Renal pelvis (tissue), 1 donor: ENCODE measurements at regions not wholly inside any gene's neighbourhood (a gene's known extent, or its start where the extent isn't known, plus 50 kb on each side); places are given as distances from the start of the nearest gene placed in this dataset.
"Not testable (repeated sequence)": the region's sequence is repeated elsewhere in the genome, so short reads cannot be mapped to it uniquely, and the experiment has no call there.

ENCODE experiments used
- DNase-seq: peaks from one replicate; pipeline ENCODE4 v3.0.0-alpha.2; 2013

GRCh38 chr7:82701949-82702348, 258.4 kb upstream of the CACNA2D1 start:
- no peak for DNase-seq

GRCh38 chr7:82700741-82701140, 257.2 kb upstream of the CACNA2D1 start:
- no peak for DNase-seq

GRCh38 chr7:82699773-82700186, 256.2 kb upstream of the CACNA2D1 start:
- no peak for DNase-seq

- no peak for DNase-seq
Measured at GRCh38 chr7:82697897-82698296, 254.3 kb upstream of the CACNA2D1 start.

- DNase-seq, result no peak
Measured at GRCh38 chr7:82696631-82697030, 253.1 kb upstream of the CACNA2D1 start.

GRCh38 chr7:82694022-82694421, 250.4 kb upstream of the CACNA2D1 start:
- DNase-seq, result no peak

- DNase-seq, result no peak
Measured at GRCh38 chr7:82690929-82691328, 247.4 kb upstream of the CACNA2D1 start.

GRCh38 chr7:82685214-82685613, 241.6 kb upstream of the CACNA2D1 start:
- no peak for DNase-seq

- DNase-seq, result no peak
Measured at GRCh38 chr7:82678716-82679115, 235.1 kb upstream of the CACNA2D1 start.

GRCh38 chr7:82678259-82678658, 234.7 kb upstream of the CACNA2D1 start:
- no peak for DNase-seq

GRCh38 chr7:82677493-82677892, 233.9 kb upstream of the CACNA2D1 start:
- no peak for DNase-seq

- DNase-seq, result no peak
Measured at GRCh38 chr7:82676777-82677463, 233.3 kb upstream of the CACNA2D1 start.

GRCh38 chr7:82675396-82675795, 231.8 kb upstream of the CACNA2D1 start:
- DNase-seq, result no peak

GRCh38 chr7:82674268-82674667, 230.7 kb upstream of the CACNA2D1 start:
- no peak for DNase-seq

GRCh38 chr7:82672078-82672477, 228.5 kb upstream of the CACNA2D1 start:
- no peak for DNase-seq

GRCh38 chr7:82669141-82669540, 225.6 kb upstream of the CACNA2D1 start:
- DNase-seq, result no peak

GRCh38 chr7:82668676-82669075, 225.1 kb upstream of the CACNA2D1 start:
- DNase-seq, result no peak

GRCh38 chr7:82665966-82666507, 222.5 kb upstream of the CACNA2D1 start:
- no peak for DNase-seq

- DNase-seq, result no peak
Measured at GRCh38 chr7:82655965-82656364, 212.4 kb upstream of the CACNA2D1 start.

- DNase-seq, result not testable (repeated sequence)
Measured at GRCh38 chr7:82650095-82650494, 206.5 kb upstream of the CACNA2D1 start.

- DNase-seq, result no peak
Measured at GRCh38 chr7:82633592-82633991, 190.0 kb upstream of the CACNA2D1 start.

GRCh38 chr7:82631998-82632397, 188.4 kb upstream of the CACNA2D1 start:
- no peak for DNase-seq

- DNase-seq, result no peak
Measured at GRCh38 chr7:82629583-82629982, 186.0 kb upstream of the CACNA2D1 start.

GRCh38 chr7:82625377-82625776, 181.8 kb upstream of the CACNA2D1 start:
- DNase-seq, result no peak
